RPMI7951 (cell line): ENCODE measurements at regions not wholly inside any gene's neighbourhood (a gene's known extent, or its start where the extent isn't known, plus 50 kb on each side); places are given as distances from the start of the nearest gene placed in this dataset.
"Not testable (repeated sequence)": the region's sequence is repeated elsewhere in the genome, so short reads cannot be mapped to it uniquely, and the experiment has no call there.

Source experiments
- DNase-seq: peaks from one replicate; pipeline ENCODE4 v3.0.0-alpha.2; 2012; ENCODE audit warnings: low read depth

- DNase-seq: no peak
Observed at GRCh38 chr7:121744877-121745276, 128.1 kb upstream of the PTPRZ1 start.

- no peak for DNase-seq
Observed at GRCh38 chr7:121744319-121744718, 128.6 kb upstream of the PTPRZ1 start.

- DNase-seq: no peak
Observed at GRCh38 chr7:121741896-121742295, 131.1 kb upstream of the PTPRZ1 start.

- DNase-seq: no peak
Observed at GRCh38 chr7:121739465-121739864, 133.5 kb upstream of the PTPRZ1 start.

- no peak for DNase-seq
Observed at GRCh38 chr7:121730869-121731268, 142.1 kb upstream of the PTPRZ1 start.

- no peak for DNase-seq
Observed at GRCh38 chr7:121714559-121715303, 158.2 kb upstream of the PTPRZ1 start.

GRCh38 chr7:121712961-121713360 lies 160.0 kb upstream of the PTPRZ1 start:
- DNase-seq: not testable (repeated sequence)

GRCh38 chr7:121697731-121698316 lies 175.1 kb upstream of the PTPRZ1 start:
- DNase-seq: peak; percentile 57

- DNase-seq: no peak
Observed at GRCh38 chr7:121696954-121697353, 176.0 kb upstream of the PTPRZ1 start.

- no peak for DNase-seq
Observed at GRCh38 chr7:121689749-121690148, 183.2 kb upstream of the PTPRZ1 start.

- no peak for DNase-seq
Observed at GRCh38 chr7:121681700-121682099, 191.3 kb upstream of the PTPRZ1 start.

GRCh38 chr7:121676168-121676567 lies 196.8 kb upstream of the PTPRZ1 start:
- no peak for DNase-seq

- not testable (repeated sequence) for DNase-seq
Observed at GRCh38 chr7:121674455-121674854, 198.5 kb upstream of the PTPRZ1 start.

GRCh38 chr7:121669144-121669543 lies 203.8 kb upstream of the PTPRZ1 start:
- DNase-seq: no peak

- DNase-seq: no peak
Observed at GRCh38 chr7:121666306-121666705, 206.7 kb upstream of the PTPRZ1 start.

GRCh38 chr7:121643320-121643719 lies 229.6 kb upstream of the PTPRZ1 start:
- no peak for DNase-seq

GRCh38 chr7:121639705-121640104 lies 233.3 kb upstream of the PTPRZ1 start:
- no peak for DNase-seq

GRCh38 chr7:121638286-121638685 lies 234.7 kb upstream of the PTPRZ1 start:
- DNase-seq: no peak

GRCh38 chr7:121634356-121634755 lies 238.2 kb upstream of the FAM3C start:
- DNase-seq: no peak

GRCh38 chr7:121633186-121633585 lies 237.1 kb upstream of the FAM3C start:
- no peak for DNase-seq

GRCh38 chr7:121624958-121625357 lies 228.8 kb upstream of the FAM3C start:
- DNase-seq: no peak

GRCh38 chr7:121623130-121623872 lies 227.2 kb upstream of the FAM3C start:
- DNase-seq: no peak

GRCh38 chr7:121621937-121622336 lies 225.8 kb upstream of the FAM3C start:
- no peak for DNase-seq
